Rectal smooth muscle tissue (tissue), 1 donor: ENCODE measurements at regions not wholly inside any gene's neighbourhood (a gene's known extent, or its start where the extent isn't known, plus 50 kb on each side); places are given as distances from the start of the nearest gene placed in this dataset.

ENCODE experiments used
- H3K27ac ChIP-seq: one replicate; pipeline ENCODE4 v1.7.0; 2013; ENCODE audit warnings: low read depth, low read length, inconsistent platforms
- H3K27me3 ChIP-seq: one replicate; pipeline ENCODE4 v1.7.0; 2013; ENCODE audit warnings: low read length; ENCODE audit not compliant: control insufficient read depth, insufficient read depth
- H3K36me3 ChIP-seq: one replicate; pipeline ENCODE4 v1.7.0; 2013; ENCODE audit warnings: low read length; ENCODE audit not compliant: control insufficient read depth, insufficient read depth
- H3K4me1 ChIP-seq: one replicate; pipeline ENCODE4 v1.7.0; 2013; ENCODE audit warnings: low read length; ENCODE audit not compliant: control insufficient read depth, insufficient read depth
- H3K4me3 ChIP-seq: one replicate; pipeline ENCODE4 v1.7.0; 2013; ENCODE audit warnings: low read length
- H3K9ac ChIP-seq: one replicate; pipeline ENCODE4 v1.7.0; 2013; ENCODE audit warnings: low read length

GRCh38 chr1:213751064-213751397, 236.7 kb upstream of the PROX1 start:
- no peaks in the 10 kb centered on the region for H3K4me1 ChIP-seq
- no peaks in the 10 kb centered on the region for H3K27me3 ChIP-seq
- no peaks in the 10 kb centered on the region for H3K36me3 ChIP-seq
- H3K9ac ChIP-seq = no peak overlapping the region
- H3K27ac ChIP-seq = no peak overlapping the region
- no peak overlapping the region for H3K4me3 ChIP-seq

GRCh38 chr1:213759359-213760181, 228.2 kb upstream of the PROX1 start:
- no peaks in the 10 kb centered on the region for H3K4me1 ChIP-seq
- no peaks in the 10 kb centered on the region for H3K36me3 ChIP-seq
- H3K27ac ChIP-seq = no peak overlapping the region
- no peak overlapping the region for H3K9ac ChIP-seq
- no peak overlapping the region for H3K4me3 ChIP-seq
- H3K27me3 ChIP-seq = no peaks in the 10 kb centered on the region

GRCh38 chr1:213761845-213762407, 225.8 kb upstream of the PROX1 start:
- Histone ChIP-seq H3K27ac (no peak overlapping the region), H3K27me3 (no peaks in the 10 kb centered on the region), H3K4me1 (no peaks in the 10 kb centered on the region), H3K36me3 (no peaks in the 10 kb centered on the region), H3K4me3 (no peak overlapping the region), H3K9ac (no peak overlapping the region)

- Histone ChIP-seq H3K36me3 (no peaks in the 10 kb centered on the region), H3K27ac (no peak overlapping the region), H3K9ac (no peak overlapping the region), H3K27me3 (no peaks in the 10 kb centered on the region), H3K4me1 (no peaks in the 10 kb centered on the region), H3K4me3 (no peak overlapping the region)
Observed at GRCh38 chr1:213767683-213768082, 220.1 kb upstream of the PROX1 start.

DNA sequence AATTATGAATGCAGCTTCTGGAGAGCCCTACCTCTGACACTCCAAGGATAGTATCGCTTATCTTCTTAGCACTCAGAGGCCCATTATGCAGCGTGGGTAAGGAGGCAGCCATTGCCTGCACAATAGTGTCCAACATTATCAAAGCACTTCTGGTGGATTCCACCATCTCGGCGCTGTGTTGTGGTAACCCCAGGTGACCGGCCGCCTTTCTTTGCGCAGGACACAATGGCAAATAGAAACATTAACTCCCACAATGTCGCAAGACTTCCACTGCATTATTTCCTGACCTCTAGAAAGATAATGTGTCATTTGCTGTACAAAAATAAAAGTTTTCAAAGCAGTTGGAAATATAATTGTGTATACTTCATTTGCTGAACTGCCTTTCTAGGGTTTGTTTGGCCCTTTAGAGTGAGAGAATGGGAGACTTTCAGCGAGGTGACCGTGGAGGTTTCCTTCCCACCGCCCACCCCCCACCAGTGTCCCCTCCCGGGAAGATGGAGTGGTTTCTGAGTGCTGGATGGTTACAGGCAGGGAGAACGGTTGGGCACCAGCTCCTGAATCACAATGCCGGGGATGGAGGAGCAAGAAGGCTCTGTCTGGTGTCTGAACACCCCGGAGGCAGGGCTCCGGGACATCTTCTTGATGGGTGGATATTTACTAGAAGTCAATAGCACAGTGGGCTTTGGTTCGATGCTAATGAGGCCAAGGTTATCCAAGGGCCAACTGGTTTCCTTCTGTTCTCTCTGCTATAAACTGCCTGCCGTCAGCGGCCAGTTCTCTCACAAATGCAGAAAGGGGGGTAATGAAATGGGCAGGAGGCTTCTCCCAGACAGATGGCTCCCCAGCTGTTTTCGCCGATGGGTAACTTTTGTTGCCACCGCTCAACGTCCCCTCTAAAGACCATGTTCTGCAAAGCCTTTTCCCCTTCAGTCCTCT, 215.4 kb upstream of the PROX1 start:
- Histone ChIP-seq H3K9ac (no peak overlapping the region), H3K36me3 (no peaks in the 10 kb centered on the region), H3K27me3 (no peaks in the 10 kb centered on the region), H3K4me1 (no peaks in the 10 kb centered on the region), H3K4me3 (no peak overlapping the region), H3K27ac (no peak overlapping the region)

GRCh38 chr1:213773975-213774374, 213.8 kb upstream of the PROX1 start:
- Histone ChIP-seq H3K36me3 (no peaks in the 10 kb centered on the region), H3K9ac (no peak overlapping the region), H3K4me1 (no peaks in the 10 kb centered on the region), H3K4me3 (no peak overlapping the region), H3K27ac (no peak overlapping the region), H3K27me3 (no peaks in the 10 kb centered on the region)

- H3K36me3 ChIP-seq = no peaks in the 10 kb centered on the region
- H3K4me3 ChIP-seq = no peak overlapping the region
- H3K27ac ChIP-seq = no peak overlapping the region
- H3K27me3 ChIP-seq = no peaks in the 10 kb centered on the region
- H3K9ac ChIP-seq = no peak overlapping the region
- no peaks in the 10 kb centered on the region for H3K4me1 ChIP-seq
Observed at GRCh38 chr1:213776969-213777368, 210.8 kb upstream of the PROX1 start.

DNA sequence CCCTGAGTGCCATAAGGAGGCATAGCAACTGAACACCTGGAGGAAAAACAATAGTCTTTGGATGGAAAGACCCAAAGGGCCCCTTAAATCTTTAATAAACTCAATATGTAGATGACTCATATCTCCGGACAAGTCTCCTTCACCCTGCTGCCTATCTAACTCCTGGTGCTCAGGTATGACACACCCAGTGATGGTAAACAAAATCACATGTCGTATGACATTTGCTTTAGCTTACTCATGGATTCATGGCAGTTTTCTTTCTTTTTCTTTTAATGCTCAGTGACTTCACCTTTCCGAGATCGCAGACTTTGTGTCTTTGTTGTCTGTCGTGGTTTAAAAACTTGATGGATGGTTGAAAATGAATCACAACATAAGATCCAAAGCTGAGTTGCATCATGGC, 208.5 kb upstream of the PROX1 start:
- H3K4me3 ChIP-seq = no peak overlapping the region
- no peaks in the 10 kb centered on the region for H3K36me3 ChIP-seq
- H3K27ac ChIP-seq = no peak overlapping the region
- no peak overlapping the region for H3K9ac ChIP-seq
- H3K4me1 ChIP-seq = no peaks in the 10 kb centered on the region
- H3K27me3 ChIP-seq = no peaks in the 10 kb centered on the region

DNA sequence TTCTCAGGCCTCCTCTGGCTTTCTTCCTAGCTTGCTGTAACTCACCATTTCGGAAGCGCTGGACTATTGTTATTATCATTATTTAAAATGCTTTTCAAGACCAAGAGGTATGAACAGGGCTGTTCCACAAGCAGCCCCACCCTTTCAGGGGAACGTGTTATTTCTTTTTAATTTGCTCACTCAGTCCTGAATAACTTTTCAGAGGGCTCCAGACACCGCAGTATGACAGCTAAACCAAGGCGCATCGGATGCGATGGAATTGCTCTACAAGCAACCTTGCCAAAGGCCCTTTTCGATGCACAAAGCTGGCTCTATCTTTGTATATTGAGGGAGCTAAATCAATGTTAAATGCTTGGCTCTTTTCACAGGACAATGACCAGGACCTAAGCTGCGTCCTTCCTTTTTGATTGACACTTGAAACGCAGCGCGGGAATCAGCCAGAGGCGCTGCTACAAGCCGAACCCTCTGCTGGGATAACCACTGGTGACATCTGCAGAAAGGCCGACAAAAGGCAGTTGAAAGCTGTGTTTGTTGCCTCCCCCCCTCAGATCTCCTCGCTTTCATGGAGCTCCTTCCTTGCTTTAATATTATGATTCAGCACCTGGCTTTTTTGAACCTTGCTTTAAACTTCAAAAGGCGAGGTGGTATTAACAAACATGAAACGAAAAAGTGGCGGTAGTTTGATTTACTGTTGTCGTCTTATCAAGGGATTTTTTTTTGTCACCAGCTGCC, 204.7 kb upstream of the PROX1 start:
- H3K4me1 ChIP-seq = no peaks in the 10 kb centered on the region
- H3K36me3 ChIP-seq = no peaks in the 10 kb centered on the region
- no peak overlapping the region for H3K27ac ChIP-seq
- H3K27me3 ChIP-seq = no peaks in the 10 kb centered on the region
- H3K9ac ChIP-seq = no peak overlapping the region
- no peak overlapping the region for H3K4me3 ChIP-seq

DNA sequence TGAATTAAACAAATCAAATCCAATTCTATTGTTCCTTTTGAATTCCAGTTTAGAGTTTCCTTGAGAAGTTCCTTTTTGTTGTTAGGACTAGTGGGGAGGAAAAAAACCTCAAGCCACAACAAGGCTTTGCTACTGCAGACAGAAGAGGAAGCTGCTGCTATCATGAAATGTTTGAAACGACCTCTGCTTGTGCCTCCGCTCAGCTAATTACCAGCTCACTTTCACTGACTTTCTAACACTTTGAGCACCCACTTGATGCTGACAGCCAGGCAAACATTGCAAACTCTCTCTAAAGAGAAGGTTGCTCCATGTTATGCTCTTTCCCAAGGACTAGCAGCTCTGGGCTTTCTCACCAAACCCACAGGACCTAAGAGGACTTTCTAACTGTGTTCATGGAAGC, 203.9 kb upstream of the PROX1 start:
- no peaks in the 10 kb centered on the region for H3K4me1 ChIP-seq
- no peak overlapping the region for H3K27ac ChIP-seq
- H3K27me3 ChIP-seq = no peaks in the 10 kb centered on the region
- no peak overlapping the region for H3K4me3 ChIP-seq
- no peaks in the 10 kb centered on the region for H3K36me3 ChIP-seq
- no peak overlapping the region for H3K9ac ChIP-seq

- no peak overlapping the region for H3K27ac ChIP-seq
- H3K27me3 ChIP-seq = no peaks in the 10 kb centered on the region
- H3K4me1 ChIP-seq = no peaks in the 10 kb centered on the region
- H3K9ac ChIP-seq = no peak overlapping the region
- no peak overlapping the region for H3K4me3 ChIP-seq
- H3K36me3 ChIP-seq = no peaks in the 10 kb centered on the region
Observed at GRCh38 chr1:213786683-213787082, 201.1 kb upstream of the PROX1 start.

DNA sequence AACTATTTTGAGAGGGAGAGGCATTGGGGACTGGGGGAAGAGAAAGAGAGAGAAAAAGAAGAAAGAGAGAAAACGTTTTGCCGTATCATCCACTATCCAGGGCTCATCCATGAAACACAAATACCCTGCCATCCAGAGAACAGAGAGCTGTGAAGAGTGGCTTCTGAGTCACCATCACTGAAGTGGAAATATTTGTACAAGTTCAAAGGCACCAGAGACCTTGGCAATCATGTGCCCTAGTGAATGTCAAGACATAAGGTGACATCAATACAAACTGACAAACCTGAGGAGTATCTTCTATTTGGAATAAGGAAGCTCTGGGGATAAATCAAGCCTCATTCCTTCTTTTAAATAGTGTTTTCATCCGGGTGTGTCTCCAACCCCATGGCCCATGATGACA, 197.2 kb upstream of the PROX1 start:
- Histone ChIP-seq H3K4me3 (no peak overlapping the region), H3K27ac (no peak overlapping the region), H3K36me3 (no peaks in the 10 kb centered on the region), H3K9ac (no peak overlapping the region), H3K4me1 (no peaks in the 10 kb centered on the region), H3K27me3 (no peaks in the 10 kb centered on the region)
